HG02981 (cell line): ENCODE measurements at regions not wholly inside any gene's neighbourhood (a gene's known extent, or its start where the extent isn't known, plus 50 kb on each side); places are given as distances from the start of the nearest gene placed in this dataset.

Experiments
- ATAC-seq: cut with Tn5 transposase; IDR thresholded peaks from one replicate; pipeline ENCODE4 v1.9.1; 2021; ENCODE audit warnings: mild to moderate bottlenecking, moderate library complexity; ENCODE audit not compliant: unreplicated experiment

DNA sequence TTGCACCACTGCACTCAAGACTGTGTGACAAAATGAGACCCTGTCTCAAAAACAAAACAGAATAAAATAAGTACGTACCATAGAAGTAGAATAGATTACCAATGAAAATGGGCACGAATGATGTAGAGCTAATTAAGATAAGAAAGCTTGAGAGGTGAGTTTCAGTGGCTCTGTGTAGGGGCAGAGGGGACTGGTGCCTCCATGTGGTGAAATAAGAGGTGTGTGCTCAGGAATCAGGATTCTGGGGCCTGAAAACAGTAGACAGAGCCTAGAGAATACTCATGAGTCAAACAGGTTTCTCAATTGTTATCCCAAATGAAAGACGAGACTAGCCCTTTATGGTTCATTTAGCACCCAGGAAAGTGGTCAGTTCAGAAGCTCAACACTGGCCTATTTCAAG lies 1145.1 kb downstream of the FLRT2 start:
- no peak for ATAC-seq

DNA sequence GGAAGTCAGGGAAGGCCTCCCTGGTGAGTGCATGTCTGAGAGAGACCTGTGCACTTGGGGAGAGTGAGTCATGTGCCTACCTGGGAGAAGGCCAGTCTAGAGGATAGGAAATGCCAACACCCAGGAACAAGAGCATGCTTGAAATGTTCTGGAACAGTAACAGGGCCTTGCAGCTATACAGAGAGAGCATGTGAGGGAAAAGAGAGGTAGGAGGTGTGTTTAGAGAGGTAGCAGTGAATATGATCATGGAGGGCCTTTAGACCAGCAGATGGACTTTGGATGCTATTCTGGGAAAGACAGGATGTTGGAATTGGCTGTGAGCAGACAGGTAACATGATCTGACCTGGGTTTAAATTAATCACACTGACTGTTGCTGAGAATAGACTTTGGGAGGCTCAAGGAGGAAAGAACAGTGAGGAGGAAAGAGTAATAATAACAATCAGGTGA lies 1143.6 kb downstream of the FLRT2 start:
- no peak for ATAC-seq

- no peak for ATAC-seq
These were observed 1142.1 kb downstream of the FLRT2 start for GRCh38 chr14:86672080-86672479.

GRCh38 chr14:86665975-86666374 lies 1136.0 kb downstream of the FLRT2 start:
- ATAC-seq = no peak

- no peak for ATAC-seq
These were observed 1132.4 kb downstream of the FLRT2 start for GRCh38 chr14:86662334-86662733.

DNA sequence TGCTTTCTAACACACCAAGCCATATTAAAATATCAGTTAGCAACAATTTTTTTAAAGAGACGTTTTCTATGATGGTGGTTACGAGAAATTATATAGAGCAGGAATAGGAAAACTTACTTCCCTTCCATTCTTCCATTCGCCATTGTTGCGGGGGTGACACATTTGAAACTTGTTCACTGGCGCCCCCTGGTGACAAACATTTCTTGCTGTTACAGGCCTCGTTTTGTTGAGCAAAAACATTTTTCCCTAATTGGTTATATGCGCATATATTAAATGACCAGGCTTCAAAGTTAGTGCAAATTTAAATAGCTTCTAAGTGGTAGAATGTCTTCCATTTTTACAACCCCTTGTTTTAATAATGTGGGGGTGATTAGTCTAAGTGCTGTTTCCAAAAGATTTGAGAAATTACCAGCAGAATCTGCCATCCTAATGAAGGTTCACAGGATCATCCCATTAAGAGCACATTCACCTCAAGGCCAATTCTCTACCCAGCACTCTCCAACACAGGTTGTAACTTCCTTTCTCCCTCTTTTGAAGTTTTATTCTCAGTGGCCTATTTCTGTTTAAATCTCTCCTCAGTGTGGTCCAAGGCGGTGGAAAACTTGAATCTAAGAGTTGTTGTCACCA lies 1124.7 kb downstream of the FLRT2 start:
- ATAC-seq = no peak

DNA sequence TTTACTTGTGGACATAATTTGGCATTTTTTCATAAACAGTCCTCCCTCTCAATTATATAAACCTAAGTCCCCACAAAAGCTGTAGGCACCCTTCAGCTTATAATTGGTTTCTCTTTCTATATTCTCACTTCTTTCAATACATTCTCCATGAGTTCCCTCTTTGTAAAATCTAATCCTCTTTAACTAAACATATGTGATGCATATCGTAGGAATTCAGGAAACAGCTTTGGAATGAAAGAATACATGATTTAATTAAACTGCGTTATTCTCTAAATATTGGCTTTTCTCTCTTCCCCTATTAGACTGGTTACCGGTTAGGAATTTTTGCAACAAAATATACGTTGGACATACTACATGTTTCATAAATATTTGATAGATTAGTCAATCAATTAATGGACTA lies 1122.6 kb downstream of the FLRT2 start:
- no peak for ATAC-seq

GRCh38 chr14:86646696-86647690 lies 1117.0 kb downstream of the FLRT2 start:
- no peak for ATAC-seq

GRCh38 chr14:86646125-86646524 lies 1116.2 kb downstream of the FLRT2 start:
- no peak for ATAC-seq

DNA sequence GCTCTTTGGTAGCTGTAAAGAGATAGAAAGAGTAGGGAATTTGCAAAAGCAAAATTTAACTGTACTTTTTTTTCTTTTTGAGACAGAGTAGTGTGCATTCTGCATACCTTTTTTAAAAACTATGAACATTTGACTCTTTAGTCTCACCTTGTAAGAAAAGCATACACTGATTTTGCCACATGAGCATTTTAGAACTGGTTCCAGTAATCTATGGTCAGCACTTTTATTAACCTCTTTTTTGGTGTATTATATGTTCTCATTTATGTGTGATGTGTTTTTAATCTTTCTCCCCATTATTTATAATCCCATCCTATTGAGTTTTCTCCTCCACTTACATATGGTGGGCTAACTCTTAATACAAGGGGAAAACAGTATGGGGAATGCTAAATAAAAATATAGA lies 1111.4 kb downstream of the FLRT2 start:
- ATAC-seq = no peak

DNA sequence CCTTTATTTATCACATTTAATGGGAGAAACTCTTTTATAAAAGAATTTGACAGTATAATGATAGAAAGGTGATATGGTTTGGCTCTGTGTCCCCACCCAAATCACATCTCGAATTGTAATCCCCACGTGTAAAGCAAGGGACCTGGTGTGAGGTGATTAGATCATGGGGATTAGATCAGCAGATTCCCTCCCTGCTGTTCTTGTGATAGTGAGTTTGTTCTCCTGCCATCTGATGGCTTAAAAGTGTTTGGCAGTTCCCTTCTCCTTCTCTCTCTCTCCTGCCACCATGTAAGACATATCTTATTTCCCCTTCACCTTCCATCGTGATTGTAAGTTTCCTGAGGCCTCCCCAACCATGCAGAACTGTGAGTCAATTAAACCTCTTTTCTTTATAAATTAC lies 1110.3 kb downstream of the FLRT2 start:
- no peak for ATAC-seq

GRCh38 chr14:86639666-86640065 lies 1109.7 kb downstream of the FLRT2 start:
- no peak for ATAC-seq

GRCh38 chr14:86639146-86639545 lies 1109.2 kb downstream of the FLRT2 start:
- ATAC-seq = no peak

DNA sequence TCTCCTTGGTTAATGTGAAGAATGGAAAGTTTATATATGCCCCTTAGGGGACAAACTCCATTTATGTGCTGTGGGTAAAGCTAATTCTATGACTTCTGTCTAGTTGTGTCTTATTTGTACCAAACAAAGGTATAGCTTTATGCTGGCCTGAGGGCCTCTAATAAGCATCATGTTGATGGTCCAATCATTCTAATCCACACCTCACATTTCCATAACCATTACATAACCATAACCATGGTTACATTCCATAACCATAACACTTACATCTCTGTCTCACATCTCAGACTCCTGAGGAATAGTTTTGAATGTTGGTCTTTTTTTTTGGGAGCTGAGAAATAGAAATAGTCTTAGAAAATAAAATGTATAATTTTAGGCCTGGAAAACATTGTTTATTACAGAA lies 1097.1 kb downstream of the FLRT2 start:
- ATAC-seq = no peak

- ATAC-seq = no peak
These were observed 1096.6 kb downstream of the FLRT2 start for GRCh38 chr14:86626530-86626929.

GRCh38 chr14:86625637-86626036 lies 1095.7 kb downstream of the FLRT2 start:
- no peak for ATAC-seq

- ATAC-seq = no peak
These were observed 1089.8 kb downstream of the FLRT2 start for GRCh38 chr14:86619726-86620125.

DNA sequence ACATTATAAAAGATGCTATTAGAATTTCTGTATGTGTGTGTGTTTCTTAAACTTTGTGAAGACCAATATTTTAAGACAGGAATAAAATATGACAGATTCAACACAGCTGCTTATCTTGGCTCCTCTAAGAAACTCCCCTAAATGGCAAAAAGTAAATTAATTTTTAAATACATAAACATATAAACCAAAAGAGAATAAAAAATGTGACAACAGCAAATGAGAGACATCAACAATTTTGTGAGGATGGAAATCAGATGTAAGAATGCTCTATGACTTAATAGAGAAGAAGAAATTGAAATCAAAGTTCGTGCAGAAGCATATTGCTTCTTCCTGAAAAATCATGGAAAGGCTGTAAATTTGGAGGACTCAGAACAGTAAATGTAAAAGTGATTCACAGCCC lies 1083.8 kb downstream of the FLRT2 start:
- ATAC-seq = no peak

DNA sequence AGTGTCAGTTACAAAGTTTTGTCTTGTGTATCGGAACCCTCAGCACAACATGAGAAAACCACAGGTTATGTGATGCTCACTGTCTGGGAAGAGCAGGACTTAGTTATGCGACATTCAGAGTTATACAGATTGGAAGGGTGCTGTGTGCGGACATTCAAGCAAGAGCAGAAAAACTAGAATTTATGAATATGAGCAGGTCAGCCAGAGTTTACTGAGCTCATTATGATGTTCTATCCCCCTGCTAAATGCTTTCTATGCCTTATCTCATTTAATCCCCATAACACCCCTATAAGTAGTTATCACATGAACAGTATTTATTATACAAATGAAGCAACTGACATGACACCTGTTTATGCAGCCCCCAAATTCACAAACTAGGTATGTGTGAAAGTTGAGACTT lies 1083.2 kb downstream of the FLRT2 start:
- no peak for ATAC-seq

- no peak for ATAC-seq
These were observed 1074.6 kb downstream of the FLRT2 start for GRCh38 chr14:86604561-86604960.

DNA sequence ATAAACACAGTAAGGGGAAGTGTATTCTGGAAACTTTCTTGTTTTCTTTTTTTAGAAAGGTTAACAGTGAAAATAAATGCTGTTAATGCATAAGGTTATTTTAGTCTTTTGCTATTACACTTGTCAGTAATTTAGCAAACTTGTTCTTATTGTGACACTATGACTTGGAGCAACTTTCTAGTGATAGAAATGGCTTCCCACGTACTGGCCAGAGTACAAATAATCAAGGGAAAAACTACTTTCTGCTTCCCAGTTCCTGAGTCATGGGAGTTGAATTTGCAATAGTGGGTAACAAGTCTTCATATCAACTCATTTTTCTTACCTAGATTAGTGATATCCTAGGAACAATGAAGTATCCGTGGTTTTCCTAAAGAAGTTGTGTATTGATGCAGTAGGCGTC lies 1072.3 kb downstream of the FLRT2 start:
- ATAC-seq = no peak

DNA sequence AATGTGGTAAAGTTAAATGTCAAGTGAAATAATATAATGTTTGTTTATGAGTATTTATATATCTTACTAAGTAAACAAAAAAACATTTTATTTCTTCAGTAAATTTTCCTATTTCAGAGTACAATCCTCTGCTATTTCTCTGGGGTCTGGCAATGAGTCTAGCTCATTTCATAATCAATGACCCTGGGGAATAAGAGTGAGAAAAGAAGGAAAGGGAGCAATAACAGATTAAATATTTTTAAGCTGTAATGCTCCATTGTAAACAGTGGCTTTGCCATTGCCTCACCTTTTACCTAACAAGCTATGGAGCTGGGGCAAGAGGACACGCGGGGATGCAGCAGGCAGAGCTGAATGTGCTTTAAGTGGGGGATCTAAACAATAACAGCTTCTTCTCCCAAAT lies 1071.9 kb downstream of the FLRT2 start:
- ATAC-seq = no peak
